ENCODE measurements at regions not wholly inside any gene's neighbourhood (a gene's known extent, or its start where the extent isn't known, plus 50 kb on each side); places are given as distances from the start of the nearest gene placed in this dataset.

- intact Hi-C loops (cut with micrococcal nuclease; ENCODE audit: unreplicated experiment) = no loop called here
- no peak overlapping the region for H2AFZ ChIP-seq (ENCODE audit: low read length)
- in situ Hi-C loops (cut with HindIII; ENCODE audit: extremely low pct_ligation_motif_present, low pct_unique_long_range_greater_than_20kb) = no loop called here
- 75% methylated on average over 1 of the region's 1 CpG for WGBS (ENCODE audit: low lambda C conversion rate)
- no peak for ATAC-seq
- no peaks in the 10 kb centered on the region for H3K36me3 ChIP-seq (replicated peaks in 1 of 2; ENCODE audit: control insufficient read depth in 1 of 2, insufficient read depth in 2 of 2, low read length in 2 of 2)
- ChIA-PET POLR2A (no interaction called here), CTCF (ENCODE audit: low intra/inter-chr PET ratio, low total read pairs) (no interaction called here)
- H3K27me3 ChIP-seq (ENCODE audit: control insufficient read depth in 1 of 2, insufficient read depth in 2 of 2, low read length in 2 of 2) = no peaks in the 10 kb centered on the region
- no peak overlapping the region for H3K9ac ChIP-seq (ENCODE audit: insufficient read depth, low read depth, low read length)
- H3K4me3 ChIP-seq (replicated peaks in 1 of 3; ENCODE audit: insufficient read depth in 1 of 3, low read depth in 2 of 3, low read length in 3 of 3) = no peak overlapping the region
- FAIRE-seq = no peak
- H4K20me1 ChIP-seq (ENCODE audit: insufficient read depth, low read length) = no peaks in the 10 kb centered on the region
- H3K4me1 ChIP-seq (ENCODE audit: insufficient read depth, low read length) = no peaks in the 10 kb centered on the region
- DNase-seq (ENCODE audit: low spot score) = no peak
- H3K27ac ChIP-seq (ENCODE audit: extremely low read length, insufficient read depth, low read length) = no peak overlapping the region
- H3K79me2 ChIP-seq (ENCODE audit: insufficient read depth, low read length) = no peaks in the 10 kb centered on the region
- H3K4me2 ChIP-seq (ENCODE audit: low read depth, low read length) = no peak overlapping the region
- BruUV-seq (replicated peaks) = no TSS peak
- no peaks in the 10 kb centered on the region for H3K9me3 ChIP-seq (ENCODE audit: low read length)
- no peak for TF ChIP-seq HMG20A (CRISPR knock-in tag; IDR thresholded peaks at IDR 0.05; ENCODE audit: borderline replicate concordance)
- no peak for TF ChIP-seq ATF6 (CRISPR knock-in tag; conservative IDR thresholded peaks at IDR 0.05)
- no peak for TF ChIP-seq ZNF274 (CRISPR knock-in tag; IDR thresholded peaks at IDR 0.05)
- TF ChIP-seq HNRNPLL (IDR thresholded peaks at IDR 0.05; ENCODE audit: low read depth, low read length, poor library complexity, severe bottlenecking) = no peak
- no peak for TF ChIP-seq NR0B2 (CRISPR knock-in tag; IDR thresholded peaks at IDR 0.05)
- no peak for TF ChIP-seq ZNF335 (CRISPR knock-in tag; IDR thresholded peaks at IDR 0.05)
- TF ChIP-seq NFAT5 (CRISPR knock-in tag; IDR thresholded peaks at IDR 0.05) = no peak
- TF ChIP-seq ZNF362 (CRISPR knock-in tag; IDR thresholded peaks at IDR 0.05; ENCODE audit: borderline replicate concordance) = no peak
- no peak for TF ChIP-seq ZNF18 (CRISPR knock-in tag; IDR thresholded peaks at IDR 0.05; ENCODE audit: insufficient replicate concordance)
- TF ChIP-seq PLSCR1 (CRISPR knock-in tag; IDR thresholded peaks at IDR 0.05; ENCODE audit: borderline replicate concordance) = no peak
- TF ChIP-seq ZSCAN29 (CRISPR knock-in tag; conservative IDR thresholded peaks at IDR 0.05) = no peak
- TF ChIP-seq KDM1A (CRISPR knock-in tag; IDR thresholded peaks at IDR 0.05) = no peak
- TF ChIP-seq ZNF24 (IDR thresholded peaks at IDR 0.05) = no peak
Measured at GRCh38 chr13:64083396-64083795, 2667.7 kb upstream of the PCDH20 start.
